HG02938 (cell line): ENCODE measurements at regions not wholly inside any gene's neighbourhood (a gene's known extent, or its start where the extent isn't known, plus 50 kb on each side); places are given as distances from the start of the nearest gene placed in this dataset.

Source experiments
- ATAC-seq: cut with Tn5 transposase; IDR thresholded peaks from one replicate; pipeline ENCODE4 v1.9.1; 2021; ENCODE audit warnings: mild to moderate bottlenecking, moderate library complexity; ENCODE audit not compliant: unreplicated experiment

DNA sequence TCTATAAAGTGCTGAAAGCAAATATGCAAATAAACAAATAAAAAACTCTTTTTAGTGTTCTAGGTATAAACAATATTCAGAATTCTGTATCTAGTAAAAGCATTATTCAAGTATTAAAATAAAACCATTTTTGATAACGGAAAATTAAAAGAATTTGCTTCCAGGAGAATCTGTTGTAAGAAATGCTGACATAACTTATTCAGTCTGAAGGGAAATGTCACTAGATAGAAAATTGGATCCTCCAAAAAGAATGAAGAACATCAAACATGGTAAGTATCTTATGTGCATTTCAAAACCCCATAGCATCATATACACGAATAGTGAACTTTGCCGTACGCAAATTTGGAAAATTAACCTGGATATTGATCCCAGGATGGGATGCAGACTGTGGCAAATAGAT lies 506.7 kb downstream of the GLRX3 start:
- no peak for ATAC-seq

DNA sequence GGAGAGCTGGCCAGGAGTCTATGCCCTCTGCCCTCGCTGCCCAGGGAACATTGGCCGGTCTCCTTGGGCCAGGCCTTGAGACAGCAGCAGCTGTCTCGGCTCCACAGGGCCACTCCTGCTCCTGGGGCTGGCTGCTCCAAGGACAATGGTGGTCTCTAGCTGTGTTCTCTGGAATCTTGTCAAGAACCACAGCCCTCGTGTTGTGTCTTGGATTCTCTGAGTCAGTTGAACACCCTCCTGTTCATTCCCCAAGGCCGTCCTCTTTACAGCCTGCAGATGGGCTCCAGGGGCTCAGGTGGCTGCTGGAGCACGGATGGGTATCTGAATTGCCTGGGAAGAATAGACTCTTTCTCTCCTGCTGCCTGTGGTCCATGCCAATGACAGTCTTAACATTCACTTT lies 511.1 kb downstream of the GLRX3 start:
- ATAC-seq, result no peak

DNA sequence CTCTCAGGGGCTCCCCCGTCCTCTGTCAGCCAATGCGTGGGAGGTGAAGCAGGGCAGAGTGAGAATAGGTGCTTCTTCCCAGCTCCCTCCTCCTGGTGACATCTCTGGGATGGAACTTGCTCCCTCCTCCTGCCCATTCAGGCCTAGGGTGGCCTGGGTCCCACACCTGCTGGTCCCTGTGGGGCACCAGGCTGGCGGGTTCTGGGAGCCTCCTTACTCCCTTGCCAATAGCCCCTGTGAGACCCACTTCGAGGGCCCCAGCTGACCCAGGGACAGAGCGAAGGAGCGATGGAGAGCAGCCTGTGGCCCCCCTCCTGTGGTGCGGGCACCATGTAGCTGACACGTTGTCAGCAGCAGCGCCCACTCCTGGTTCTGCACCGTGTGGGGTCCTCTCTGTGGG lies 512.6 kb downstream of the GLRX3 start:
- no peak for ATAC-seq

DNA sequence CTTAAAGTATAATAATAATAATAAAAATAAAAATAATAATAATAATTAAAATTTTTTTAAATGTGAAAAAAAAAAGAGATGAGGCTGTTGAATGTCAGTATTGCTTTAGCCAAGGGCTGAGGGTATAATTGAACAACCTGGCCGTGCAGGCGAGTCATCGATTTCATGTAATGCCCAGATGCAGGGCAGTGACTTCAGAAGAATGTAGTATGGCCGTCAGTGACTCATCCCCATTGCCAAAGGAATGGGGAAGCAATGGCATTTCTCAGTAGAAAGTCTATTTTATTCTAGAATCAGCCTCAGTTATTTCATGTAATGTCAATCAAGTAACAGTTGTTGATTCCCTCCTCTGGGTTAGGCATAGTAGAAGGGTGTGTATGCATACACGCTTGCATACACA lies 516.4 kb downstream of the GLRX3 start:
- ATAC-seq, result no peak

DNA sequence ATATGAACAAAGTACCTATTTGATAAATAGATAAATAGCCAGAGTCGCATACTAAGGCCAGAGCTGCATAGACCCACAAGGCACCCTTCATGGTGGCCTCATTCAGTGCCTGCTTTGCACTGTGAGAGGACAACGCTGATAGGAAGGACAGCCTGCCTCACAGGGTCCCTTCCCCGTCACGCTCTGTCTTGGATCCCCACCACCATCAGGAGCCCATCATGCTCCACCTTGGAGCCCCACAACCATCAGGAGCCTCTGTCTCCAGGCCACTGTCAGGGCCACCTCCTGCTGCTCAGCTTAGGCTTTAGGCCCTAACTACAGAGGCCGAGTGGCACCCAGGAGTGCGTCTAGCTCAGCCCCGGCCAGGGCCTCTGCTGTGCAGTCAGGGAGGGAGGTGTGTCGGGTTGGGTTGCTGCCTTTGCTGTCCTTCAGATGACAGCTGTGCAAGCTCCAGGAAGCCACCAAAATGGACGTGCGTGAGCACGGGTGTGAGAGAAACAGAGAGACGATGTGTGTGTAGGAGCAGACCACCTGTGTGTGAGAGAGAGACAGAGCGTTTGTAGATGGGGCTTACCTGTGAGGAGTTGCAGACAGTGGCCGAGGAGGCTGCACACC lies 516.9 kb downstream of the GLRX3 start:
- ATAC-seq, result no peak

DNA sequence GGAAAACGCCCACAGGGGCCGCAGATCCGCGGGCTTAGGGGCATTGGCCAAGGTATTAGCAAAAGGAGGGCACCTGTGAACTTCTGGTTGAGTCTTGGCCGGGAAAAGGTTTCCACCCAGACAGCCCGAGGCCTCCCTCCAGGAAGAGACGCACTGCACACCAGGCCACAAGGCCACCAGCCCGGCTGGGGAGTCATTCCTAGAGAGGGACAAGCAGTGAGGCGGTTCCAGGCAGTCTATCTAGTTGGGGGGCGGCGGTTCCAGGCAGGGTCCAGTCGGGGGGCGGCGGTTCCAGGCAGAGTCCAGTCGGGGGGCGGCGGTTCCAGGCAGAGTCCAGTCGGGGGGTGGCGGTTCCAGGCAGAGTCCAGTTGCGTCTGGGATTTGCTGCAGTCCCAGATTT lies 518.5 kb downstream of the GLRX3 start:
- no peak for ATAC-seq

DNA sequence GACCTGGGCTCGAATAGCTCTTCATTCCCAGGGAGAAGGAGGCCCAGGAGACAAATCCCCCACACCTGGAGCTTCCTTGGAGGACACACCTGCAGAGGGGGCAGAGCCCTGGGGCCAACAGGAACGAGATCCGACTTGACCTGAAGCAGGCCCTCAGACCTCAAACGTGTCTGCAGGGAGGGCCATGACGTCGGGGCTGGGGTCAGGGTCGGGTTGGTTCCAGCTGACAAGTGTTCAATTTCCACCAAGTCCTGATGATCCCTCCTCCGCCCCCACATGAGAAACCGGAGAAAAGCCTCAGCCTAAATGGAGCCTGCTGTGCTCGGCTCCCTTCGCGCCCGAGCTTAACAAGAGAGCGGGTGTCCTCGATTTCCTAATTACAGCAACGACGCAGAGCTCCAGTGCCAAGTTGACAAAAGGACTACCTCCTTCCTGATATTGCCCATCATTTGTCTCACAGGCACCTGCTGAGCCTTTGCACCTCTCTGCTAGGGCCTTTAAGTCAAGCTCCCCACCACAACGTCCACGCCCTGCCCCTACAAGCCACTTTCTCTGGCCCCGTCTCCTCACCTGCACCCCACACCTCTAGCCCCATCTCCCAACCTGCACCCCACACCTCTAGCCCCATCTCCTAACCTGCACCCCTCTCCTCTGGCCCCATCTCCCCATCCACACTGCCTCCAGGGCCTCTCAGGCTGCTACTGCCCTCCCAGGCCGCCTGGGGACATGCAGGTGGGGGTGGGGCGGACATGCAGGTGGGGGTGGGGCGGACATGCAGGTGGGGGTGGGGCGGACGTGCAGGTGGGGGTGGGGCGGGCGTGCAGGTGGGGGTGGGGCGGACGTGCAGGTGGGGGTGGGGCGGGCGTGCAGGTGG lies 519.4 kb downstream of the GLRX3 start:
- ATAC-seq, result no peak

DNA sequence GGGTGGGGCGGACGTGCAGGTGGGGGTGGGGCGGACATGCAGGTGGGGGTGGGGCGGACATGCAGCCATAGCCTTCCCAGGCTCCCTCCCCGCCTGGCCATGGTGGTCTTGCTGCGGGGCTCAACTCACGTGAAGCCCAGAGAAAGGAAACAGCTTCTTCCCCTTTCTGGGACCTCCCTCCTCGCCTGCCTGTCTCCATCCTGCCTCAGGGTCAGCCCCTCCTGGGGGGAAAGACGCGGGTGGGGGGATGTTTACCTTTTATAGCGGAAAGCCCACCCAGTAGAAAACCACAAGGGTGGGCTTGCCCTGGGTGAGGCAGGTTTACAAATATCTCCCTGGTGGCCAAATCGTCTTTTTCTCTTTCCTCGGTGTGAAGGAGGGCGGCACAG lies 520.0 kb downstream of the GLRX3 start:
- no peak for ATAC-seq

DNA sequence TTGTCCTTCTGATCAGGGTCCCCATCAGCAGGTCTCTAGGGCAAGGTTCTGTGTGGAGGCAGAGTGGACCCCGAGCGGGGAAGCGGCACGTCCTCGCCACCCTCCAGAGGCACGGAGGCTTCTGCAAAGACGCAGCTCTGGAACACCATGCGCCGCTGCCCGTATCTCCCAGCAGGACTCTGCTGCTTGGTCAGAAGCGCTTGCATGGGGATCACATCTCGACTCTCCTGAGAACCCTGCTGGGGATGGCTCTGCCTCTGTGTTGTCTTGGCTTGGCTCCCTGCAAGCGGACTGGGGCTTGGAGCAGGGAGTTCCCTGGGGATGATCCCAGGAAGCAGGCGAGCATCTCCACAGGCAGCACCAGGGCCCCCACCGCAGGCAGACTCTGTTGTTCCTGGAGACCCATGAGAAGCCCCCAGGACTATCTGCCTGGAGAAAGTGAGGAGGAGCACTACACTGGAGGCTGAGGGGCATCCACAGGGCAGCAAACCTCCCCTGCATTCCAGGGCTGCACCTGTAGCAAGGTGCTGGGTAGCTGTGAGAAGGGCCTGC lies 520.5 kb downstream of the GLRX3 start:
- ATAC-seq, result no peak

DNA sequence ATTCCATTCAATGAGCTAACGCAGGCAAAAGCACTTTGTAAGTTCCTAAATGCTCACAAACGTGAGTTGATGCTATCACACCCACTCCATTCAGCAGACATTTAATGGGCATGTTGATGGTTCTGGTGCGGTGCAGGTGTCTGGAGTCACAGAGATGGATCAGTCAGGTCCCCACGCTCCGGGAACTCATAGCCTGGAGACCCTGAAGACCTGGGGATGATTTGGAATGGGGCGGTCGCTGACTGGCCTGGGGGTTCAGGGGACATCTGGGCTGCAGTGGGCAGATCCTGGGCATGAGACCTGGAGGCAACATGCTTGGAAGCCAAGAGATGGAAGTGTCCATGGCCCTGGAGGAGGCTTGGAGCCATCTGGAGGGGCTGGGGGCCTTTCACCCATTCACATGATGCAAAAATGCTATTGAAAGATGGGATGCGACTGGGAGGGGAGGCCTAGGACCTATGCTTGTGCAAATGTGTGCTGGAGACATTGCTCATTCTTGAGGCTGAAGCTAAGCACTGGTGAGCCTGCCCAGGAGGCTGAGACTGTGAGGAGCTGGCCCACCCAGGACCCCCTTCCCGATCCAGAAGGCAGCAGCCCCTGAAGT lies 522.6 kb downstream of the GLRX3 start:
- no peak for ATAC-seq

DNA sequence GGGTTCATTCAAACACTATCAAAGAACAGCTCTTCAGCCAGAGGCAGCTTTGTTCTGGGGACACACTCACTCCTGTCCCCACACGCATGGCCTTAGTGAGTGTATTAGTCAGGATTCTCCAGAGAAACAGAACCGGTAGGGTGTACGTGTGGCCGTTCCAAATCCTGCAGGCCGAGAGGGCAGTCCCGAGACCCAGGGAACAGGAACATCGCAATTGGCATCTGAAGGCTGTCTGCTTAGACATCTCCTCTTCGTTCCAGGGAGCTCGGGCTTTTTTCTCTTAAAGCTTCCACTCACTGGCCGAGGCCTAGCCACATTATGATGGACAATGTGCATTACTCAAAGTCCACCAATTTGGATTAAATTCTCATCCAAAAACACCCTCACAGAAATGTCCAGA lies 523.3 kb downstream of the GLRX3 start:
- no peak for ATAC-seq

DNA sequence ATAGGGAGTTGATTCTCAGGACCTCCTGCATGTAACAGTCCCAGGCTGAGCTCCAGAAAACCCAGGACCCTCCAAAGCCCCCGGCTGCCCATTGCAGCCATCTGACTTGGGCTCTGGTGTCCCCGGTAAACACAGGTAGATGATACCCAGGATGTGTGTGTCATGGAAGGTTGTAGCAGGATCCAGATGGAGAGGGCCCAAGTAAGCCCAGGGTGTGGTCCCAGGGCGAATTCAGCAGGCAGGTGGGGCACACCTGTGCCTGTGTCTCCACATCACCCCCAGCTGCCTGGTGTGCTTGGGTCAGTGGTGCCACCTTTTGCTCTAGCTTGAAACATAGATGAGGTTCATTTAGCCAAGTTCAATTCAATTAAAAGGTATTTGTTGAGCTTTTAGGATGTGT lies 524.1 kb downstream of the GLRX3 start:
- ATAC-seq, result no peak

DNA sequence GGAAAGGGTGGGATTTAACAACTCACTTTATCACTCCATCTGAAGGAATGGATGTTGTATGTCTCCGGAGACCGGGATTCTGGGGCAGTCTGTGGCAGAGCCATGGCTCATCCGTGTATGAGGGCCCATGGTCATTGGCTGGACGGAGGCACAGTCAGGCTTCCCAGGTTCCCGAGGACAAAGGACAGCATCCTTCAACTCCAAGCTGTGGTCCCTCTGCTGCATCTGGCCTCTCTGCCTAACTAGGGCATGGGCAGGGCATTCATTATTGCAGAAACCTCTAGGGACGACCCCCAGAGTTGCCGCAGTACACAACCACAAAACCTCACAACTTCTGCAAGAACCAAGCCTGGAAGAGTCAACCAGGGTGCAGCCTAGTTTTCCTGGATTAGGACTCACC lies 525.2 kb downstream of the GLRX3 start:
- no peak for ATAC-seq

DNA sequence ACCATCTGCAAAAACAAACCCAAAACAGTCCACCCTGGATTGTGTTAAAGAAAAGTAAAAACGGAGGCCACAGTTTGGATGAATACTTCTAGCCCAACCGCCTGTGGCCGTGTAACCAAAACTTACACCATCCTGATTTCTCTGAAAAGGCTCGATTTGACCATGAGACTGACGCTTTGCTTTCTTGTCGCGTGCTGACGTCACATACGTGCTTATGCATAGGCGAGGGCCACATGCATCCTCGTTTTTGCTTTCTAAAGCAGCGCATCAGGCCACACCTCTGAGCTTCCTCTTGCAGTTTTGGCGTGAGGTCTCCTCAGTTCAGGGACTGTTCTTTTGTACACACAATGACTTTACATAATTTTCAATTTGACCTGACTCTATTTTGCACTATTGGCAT lies 526.6 kb downstream of the GLRX3 start:
- ATAC-seq, result no peak

DNA sequence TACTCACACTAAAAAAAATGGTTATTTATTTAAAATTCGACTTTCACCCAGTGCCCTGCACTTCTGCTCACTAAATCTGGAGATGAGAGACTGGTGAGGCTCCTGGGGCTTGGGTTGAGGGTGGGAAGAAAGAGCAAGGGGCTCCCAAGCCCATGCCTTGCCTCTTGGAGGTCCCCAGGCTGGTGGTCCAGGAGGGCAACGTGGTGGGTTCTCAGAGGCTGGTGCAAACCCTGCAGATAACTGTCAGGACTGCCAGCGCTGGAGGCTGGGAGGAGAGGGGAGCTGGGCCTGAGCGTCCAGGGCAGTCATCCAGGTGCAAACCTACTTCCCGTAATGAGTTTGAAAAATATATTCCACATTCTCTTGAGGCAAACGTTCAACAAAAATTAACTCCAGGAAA lies 528.3 kb downstream of the GLRX3 start:
- ATAC-seq, result no peak

DNA sequence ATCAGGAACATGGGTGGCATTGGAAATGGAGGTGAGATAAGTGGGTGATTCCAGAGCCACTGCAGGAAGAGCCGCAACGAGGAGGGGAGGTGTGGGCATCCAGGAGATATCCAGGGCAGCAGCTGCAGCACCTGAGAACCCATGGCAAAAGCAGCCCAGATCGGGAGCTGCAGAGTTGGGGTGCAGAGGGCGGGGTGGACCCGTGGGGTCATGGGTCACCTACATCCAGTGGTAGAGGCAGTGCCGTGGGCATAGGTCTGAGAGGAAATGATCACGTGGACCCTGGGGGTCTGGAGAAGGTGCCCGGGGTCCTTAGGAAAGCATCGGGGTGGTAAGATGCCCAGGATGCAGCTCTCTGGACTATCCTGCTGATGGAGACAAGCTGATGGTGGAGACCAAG lies 530.0 kb downstream of the GLRX3 start:
- ATAC-seq, result no peak

DNA sequence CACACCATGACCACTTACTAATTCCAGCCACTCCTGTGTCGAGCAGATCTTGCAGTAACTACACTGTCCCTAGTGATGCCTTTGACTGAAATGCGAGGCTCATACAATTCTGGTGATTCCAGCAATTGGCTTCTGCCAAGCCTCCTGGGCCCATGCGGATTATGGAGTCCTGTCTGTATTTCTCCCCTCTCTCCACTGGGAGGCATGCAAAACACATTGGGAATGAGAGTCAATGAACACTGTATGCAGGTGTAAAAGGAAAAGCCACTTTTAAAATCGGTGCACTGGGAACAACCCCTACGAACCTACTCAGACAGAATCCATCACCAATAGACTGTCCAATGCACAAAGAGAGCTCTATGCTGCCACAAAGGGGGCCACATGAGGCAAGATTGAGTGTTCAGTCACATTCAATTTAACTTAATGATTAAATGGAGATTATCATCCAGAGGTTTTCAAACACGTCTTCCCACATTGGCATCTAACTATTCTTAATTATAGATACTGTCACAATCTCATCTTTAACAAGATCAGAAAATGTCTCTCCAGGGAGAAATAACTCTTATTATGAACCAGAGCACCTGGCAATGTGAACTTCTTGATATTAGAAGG lies 550.6 kb downstream of the GLRX3 start:
- ATAC-seq, result no peak

DNA sequence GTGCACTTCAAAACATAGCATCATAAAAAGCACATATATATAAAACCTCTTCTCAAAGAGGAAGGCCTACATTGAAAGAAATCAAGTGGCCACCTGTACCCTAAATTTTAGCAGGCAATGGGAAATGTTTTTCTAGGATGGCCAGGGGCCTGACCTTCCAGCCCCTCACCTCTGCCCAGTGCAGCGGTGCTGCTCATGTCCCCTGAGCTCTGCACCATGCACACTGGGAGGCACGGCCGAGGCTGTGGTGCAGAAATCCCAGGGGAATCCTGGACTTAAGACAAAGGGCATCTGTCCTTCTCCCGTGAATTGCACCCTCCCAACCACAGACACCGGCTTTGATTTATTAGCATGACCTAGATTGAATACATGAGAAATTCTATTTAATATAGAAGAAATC lies 551.4 kb downstream of the GLRX3 start:
- no peak for ATAC-seq

DNA sequence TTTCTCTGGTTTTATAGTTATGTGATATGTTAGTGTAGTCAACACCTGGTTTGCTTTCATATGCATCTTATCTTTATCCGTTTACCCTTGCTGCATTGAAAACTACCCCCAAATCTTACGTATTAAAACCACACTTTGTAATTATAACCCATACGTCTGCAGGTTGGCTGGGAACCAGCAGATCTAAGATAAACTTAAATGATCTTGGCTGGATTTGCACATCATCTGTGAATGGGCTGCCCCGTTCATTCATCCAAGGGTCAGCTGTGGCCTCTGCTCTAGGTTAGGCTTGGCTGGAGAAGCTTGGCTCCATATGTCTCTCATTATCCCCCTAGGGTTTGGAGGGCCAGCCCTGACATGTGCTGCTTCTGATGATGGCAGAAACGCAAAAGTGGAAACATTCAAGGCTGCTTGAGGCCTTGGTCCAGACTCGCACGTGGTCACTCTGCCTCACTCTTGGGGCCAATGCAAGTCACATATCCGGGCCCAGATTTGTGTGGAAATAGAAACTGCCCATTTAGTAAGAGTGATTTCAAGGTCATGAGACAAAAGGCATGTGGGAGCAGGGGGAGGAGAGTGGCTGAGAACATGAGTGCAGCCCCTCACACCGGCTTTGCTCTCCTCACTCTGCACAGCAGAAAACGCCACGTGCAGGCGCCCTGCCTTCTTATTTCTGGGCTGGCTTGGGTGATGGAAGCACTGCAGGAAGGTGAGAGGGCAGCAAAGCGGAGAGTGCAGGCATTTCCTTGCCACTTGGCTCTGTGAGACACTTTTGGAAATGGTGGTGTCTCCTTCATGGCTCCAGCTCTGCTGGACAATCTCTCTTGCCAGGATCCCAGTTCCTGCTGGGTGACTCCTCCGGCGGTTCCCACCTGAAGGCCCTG lies 553.8 kb downstream of the GLRX3 start:
- ATAC-seq, result no peak

DNA sequence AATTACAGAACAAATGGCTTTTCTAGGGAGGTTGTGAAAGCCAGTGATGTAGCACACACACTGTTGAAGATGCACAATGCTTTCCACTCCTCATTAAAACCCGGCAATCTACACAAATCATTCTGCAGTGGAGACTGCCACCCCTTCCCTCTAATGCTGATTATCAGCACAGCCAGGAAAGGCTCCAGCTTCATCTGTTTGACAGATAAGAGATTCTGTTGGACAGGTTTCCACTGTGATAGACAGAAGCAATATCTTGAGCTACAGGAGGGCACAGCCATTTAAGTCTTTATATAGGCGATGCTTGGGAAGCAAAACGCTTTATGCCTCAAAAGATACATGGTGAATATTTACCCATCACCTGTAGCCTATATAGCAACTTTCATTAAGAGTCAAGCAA lies 555.6 kb downstream of the GLRX3 start:
- no peak for ATAC-seq

DNA sequence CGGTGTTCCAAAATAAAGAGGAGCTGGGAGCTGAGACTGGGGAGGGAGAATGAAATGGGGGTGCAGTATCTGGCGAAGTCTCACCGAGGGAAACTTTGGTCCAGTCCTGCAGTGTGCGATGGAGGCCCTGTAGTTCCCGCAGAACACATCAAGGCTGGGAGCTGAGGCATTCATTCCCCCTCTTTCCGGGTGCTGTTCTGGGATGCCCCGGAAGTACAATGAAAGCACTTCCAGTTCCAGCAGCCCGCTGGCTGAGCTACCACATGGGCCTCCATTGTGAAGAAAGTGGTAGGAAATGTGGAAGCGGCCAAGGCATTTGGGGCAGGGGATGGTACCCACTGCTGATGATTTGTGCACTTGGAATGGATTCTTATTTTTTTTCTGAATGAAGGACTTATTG lies 560.7 kb downstream of the GLRX3 start:
- ATAC-seq, result no peak
